Astrocyte (in vitro differentiated cells and primary cell): ENCODE measurements at regions not wholly inside any gene's neighbourhood (a gene's known extent, or its start where the extent isn't known, plus 50 kb on each side); places are given as distances from the start of the nearest gene placed in this dataset.

Experiments
- EZH2 ChIP-seq: IDR thresholded peaks from 2 replicates; pipeline ENCODE4 v1.6.1; 2012; ENCODE audit warnings: mild to moderate bottlenecking, low read length, inconsistent platforms; ENCODE audit not compliant: insufficient read depth
- TF ChIP-seq, protein P1 (sequence below): IDR thresholded peaks from 2 replicates; pipeline ENCODE4 v1.5.1; 2011; ENCODE audit warnings: low read depth, mild to moderate bottlenecking, inconsistent platforms, low read length, moderate library complexity; ENCODE audit not compliant: insufficient read depth

DNA sequence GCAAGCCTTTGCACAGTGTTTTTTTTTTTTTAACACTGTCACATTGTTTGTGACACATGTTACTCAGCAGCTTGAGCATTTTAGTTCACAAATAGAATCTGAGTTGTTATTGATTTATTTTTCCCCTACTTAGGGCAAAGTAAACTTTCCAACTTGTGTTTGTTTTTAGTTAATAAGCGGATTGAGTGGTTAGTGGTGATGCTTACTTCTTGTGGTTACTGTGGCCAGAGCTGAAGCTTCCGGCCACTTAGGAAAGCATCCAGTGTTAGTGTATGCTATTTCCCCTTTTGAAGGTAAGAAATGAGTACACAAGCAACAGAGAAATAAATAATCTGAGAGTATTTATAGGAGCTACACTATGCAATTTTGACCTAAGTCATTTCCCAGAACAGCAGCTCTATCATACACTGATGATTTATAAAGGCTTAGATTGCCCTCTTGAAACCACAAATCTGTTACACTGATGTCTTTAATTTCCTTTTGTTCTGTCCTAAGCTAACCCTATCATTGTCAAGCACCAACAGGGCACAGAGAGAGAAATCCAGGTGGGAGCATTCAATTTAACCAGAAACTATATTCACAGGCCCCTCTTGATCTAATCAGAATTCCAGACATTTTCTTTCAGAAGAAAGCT is 2464.6 kb downstream of the PCDH7 start:
- no peak for TF ChIP-seq EZH2
- TF ChIP-seq, protein P1, sequence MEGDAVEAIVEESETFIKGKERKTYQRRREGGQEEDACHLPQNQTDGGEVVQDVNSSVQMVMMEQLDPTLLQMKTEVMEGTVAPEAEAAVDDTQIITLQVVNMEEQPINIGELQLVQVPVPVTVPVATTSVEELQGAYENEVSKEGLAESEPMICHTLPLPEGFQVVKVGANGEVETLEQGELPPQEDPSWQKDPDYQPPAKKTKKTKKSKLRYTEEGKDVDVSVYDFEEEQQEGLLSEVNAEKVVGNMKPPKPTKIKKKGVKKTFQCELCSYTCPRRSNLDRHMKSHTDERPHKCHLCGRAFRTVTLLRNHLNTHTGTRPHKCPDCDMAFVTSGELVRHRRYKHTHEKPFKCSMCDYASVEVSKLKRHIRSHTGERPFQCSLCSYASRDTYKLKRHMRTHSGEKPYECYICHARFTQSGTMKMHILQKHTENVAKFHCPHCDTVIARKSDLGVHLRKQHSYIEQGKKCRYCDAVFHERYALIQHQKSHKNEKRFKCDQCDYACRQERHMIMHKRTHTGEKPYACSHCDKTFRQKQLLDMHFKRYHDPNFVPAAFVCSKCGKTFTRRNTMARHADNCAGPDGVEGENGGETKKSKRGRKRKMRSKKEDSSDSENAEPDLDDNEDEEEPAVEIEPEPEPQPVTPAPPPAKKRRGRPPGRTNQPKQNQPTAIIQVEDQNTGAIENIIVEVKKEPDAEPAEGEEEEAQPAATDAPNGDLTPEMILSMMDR: no peak
